ENCODE measurements at regions not wholly inside any gene's neighbourhood (a gene's known extent, or its start where the extent isn't known, plus 50 kb on each side); places are given as distances from the start of the nearest gene placed in this dataset.

GRCh38 chr3:159757341-159758060 lies 231.1 kb upstream of the IL12A start:
- ChIA-PET POLR2A (ENCODE audit: partially characterized antibody) (no interaction called here), CTCF (ENCODE audit: partially characterized antibody) (no interaction called here)
- Histone ChIP-seq H3K27ac (ENCODE audit: low read depth, low read length) (no peak overlapping the region), H3K27me3 (ENCODE audit: insufficient read depth, low read length) (no peaks in the 10 kb centered on the region), H3K36me3 (ENCODE audit: insufficient read depth, low read length) (no peaks in the 10 kb centered on the region), H3K4me1 (ENCODE audit: insufficient read depth, low read length) (no peaks in the 10 kb centered on the region), H3K9me3 (ENCODE audit: control insufficient read depth in 1 of 2, low read length in 2 of 2) (no peaks in the 10 kb centered on the region), H3K4me3 (ENCODE audit: low read length in 2 of 2) (no peak overlapping the region)
- intact Hi-C loops (cut with micrococcal nuclease) = no loop called here
- Mint-ChIP-seq H3K4me1 (no peaks in the 10 kb centered on the region), H3K4me3 (no peak overlapping the region), H3K36me3 (no peaks in the 10 kb centered on the region), H3K27ac (no peak overlapping the region), H3K27me3 (peaks cover 13 to 14% of the 10 kb centered on the region in 2 donors), H3K9me3 (peaks cover 0 to 16% (median 7%) of the 10 kb centered on the region in 8 donors)
- no peak for DNase-seq

- POLR2A ChIA-PET (ENCODE audit: partially characterized antibody) = no interaction called here
- DNase-seq = no peak
- Histone ChIP-seq H3K36me3 (ENCODE audit: insufficient read depth, low read length) (no peaks in the 10 kb centered on the region), H3K4me3 (ENCODE audit: low read length in 2 of 2) (no peak overlapping the region), H3K27me3 (ENCODE audit: insufficient read depth, low read length) (no peaks in the 10 kb centered on the region), H3K9me3 (ENCODE audit: control insufficient read depth in 1 of 2, low read length in 2 of 2) (no peaks in the 10 kb centered on the region), H3K4me1 (ENCODE audit: insufficient read depth, low read length) (no peaks in the 10 kb centered on the region), H3K27ac (ENCODE audit: low read depth, low read length) (no peak overlapping the region)
- Mint-ChIP-seq H3K27ac (no peak overlapping the region), H3K4me3 (no peak overlapping the region), H3K4me1 (peaks cover 2 to 12% (median 6%) of the 10 kb centered on the region in 4 donors), H3K27me3 (peaks cover 18 to 20% of the 10 kb centered on the region in 2 donors), H3K36me3 (no peaks in the 10 kb centered on the region), H3K9me3 (peaks cover 0 to 8% (median 4%) of the 10 kb centered on the region in 8 donors)
- CTCF ChIA-PET (ENCODE audit: partially characterized antibody) = no interaction called here
- intact Hi-C loops (cut with micrococcal nuclease) = no loop called here
Observed at GRCh38 chr3:159760046-159760445, 228.6 kb upstream of the IL12A start.

- H3K27me3 Mint-ChIP-seq = peaks cover 31% of the 10 kb centered on the region in 2 donors
- CTCF ChIA-PET (ENCODE audit: partially characterized antibody) = no interaction called here
Observed at GRCh38 chr3:159761369-159761768, 227.3 kb upstream of the IL12A start.

GRCh38 chr3:159761848-159762635 lies 226.6 kb upstream of the IL12A start:
- CTCF ChIA-PET (ENCODE audit: partially characterized antibody) = no interaction called here
- no peaks in the 10 kb centered on the region for H3K4me1 ChIP-seq (ENCODE audit: insufficient read depth, low read length)
- POLR2A ChIA-PET (ENCODE audit: partially characterized antibody) = no interaction called here
- no peaks in the 10 kb centered on the region for H3K36me3 ChIP-seq (ENCODE audit: insufficient read depth, low read length)
- Mint-ChIP-seq H3K36me3 (no peaks in the 10 kb centered on the region), H3K4me1 (peaks cover 7 to 22% (median 15%) of the 10 kb centered on the region in 4 donors), H3K9me3 (peaks cover 0 to 2% (median 0%) of the 10 kb centered on the region in 8 donors), H3K27me3 (peaks cover 33 to 36% of the 10 kb centered on the region in 2 donors), H3K27ac (no peak overlapping the region), H3K4me3 (peak overlapping the region in 2 of 8 donors; percentile 8 to 40)
- H3K4me3 ChIP-seq (ENCODE audit: low read length in 2 of 2) = no peak overlapping the region
- H3K27ac ChIP-seq (ENCODE audit: low read depth, low read length) = no peak overlapping the region
- peaks cover 11% of the 10 kb centered on the region for H3K27me3 ChIP-seq (ENCODE audit: insufficient read depth, low read length)
- no peaks in the 10 kb centered on the region for H3K9me3 ChIP-seq (ENCODE audit: control insufficient read depth in 1 of 2, low read length in 2 of 2)
- intact Hi-C loops (cut with micrococcal nuclease) = no loop called here
- DNase-seq = no peak

More at GRCh38 chr3:159761369-159761768, 227.3 kb upstream of the IL12A start:
- POLR2A ChIA-PET (ENCODE audit: partially characterized antibody) = no interaction called here
- Histone ChIP-seq H3K9me3 (ENCODE audit: control insufficient read depth in 1 of 2, low read length in 2 of 2) (no peaks in the 10 kb centered on the region), H3K36me3 (ENCODE audit: insufficient read depth, low read length) (no peaks in the 10 kb centered on the region), H3K27me3 (ENCODE audit: insufficient read depth, low read length) (peaks cover 6% of the 10 kb centered on the region), H3K4me3 (ENCODE audit: low read length in 2 of 2) (no peak overlapping the region), H3K27ac (ENCODE audit: low read depth, low read length) (no peak overlapping the region), H3K4me1 (ENCODE audit: insufficient read depth, low read length) (no peaks in the 10 kb centered on the region)
- Mint-ChIP-seq H3K4me1 (peaks cover 7 to 22% (median 15%) of the 10 kb centered on the region in 4 donors), H3K4me3 (no peak overlapping the region), H3K27ac (no peak overlapping the region), H3K36me3 (no peaks in the 10 kb centered on the region), H3K9me3 (peaks cover 0 to 6% (median under 1%) of the 10 kb centered on the region in 8 donors)
- intact Hi-C loops (cut with micrococcal nuclease) = no loop called here
- no peak for DNase-seq

GRCh38 chr3:159763011-159763601 lies 225.5 kb upstream of the IL12A start:
- H3K27ac Mint-ChIP-seq = no peak overlapping the region
- POLR2A ChIA-PET (ENCODE audit: partially characterized antibody) = no interaction called here
- H3K4me3 ChIP-seq (ENCODE audit: low read length in 2 of 2) = peak overlapping the region in 1 of 2 donors; percentile 18

GRCh38 chr3:159763602-159764489 lies 224.8 kb upstream of the IL12A start:
- peaks cover 13% of the 10 kb centered on the region for H3K27me3 ChIP-seq (ENCODE audit: insufficient read depth, low read length)
- no peak overlapping the region for H3K27ac Mint-ChIP-seq
- ChIA-PET CTCF (ENCODE audit: partially characterized antibody) (no interaction called here), POLR2A (ENCODE audit: partially characterized antibody) (no interaction called here)
- H3K4me1 ChIP-seq (ENCODE audit: insufficient read depth, low read length) = no peaks in the 10 kb centered on the region
- no peaks in the 10 kb centered on the region for H3K9me3 Mint-ChIP-seq
- H3K4me1 Mint-ChIP-seq = peaks cover 7 to 22% (median 15%) of the 10 kb centered on the region in 4 donors
- no peaks in the 10 kb centered on the region for H3K9me3 ChIP-seq (ENCODE audit: control insufficient read depth in 1 of 2, low read length in 2 of 2)
- no peak for DNase-seq
- H3K4me3 ChIP-seq (ENCODE audit: low read length in 2 of 2) = peak overlapping the region in 1 of 2 donors; percentile 18
- no peaks in the 10 kb centered on the region for H3K36me3 ChIP-seq (ENCODE audit: insufficient read depth, low read length)
- H3K27ac ChIP-seq (ENCODE audit: low read depth, low read length) = no peak overlapping the region
- H3K36me3 Mint-ChIP-seq = no peaks in the 10 kb centered on the region
- H3K4me3 Mint-ChIP-seq = peak overlapping the region; percentile 38 to 81 (median 52)
- intact Hi-C loops (cut with micrococcal nuclease) = no loop called here
- H3K27me3 Mint-ChIP-seq = peaks cover 40 to 47% of the 10 kb centered on the region in 2 donors

More at GRCh38 chr3:159763011-159763601, 225.5 kb upstream of the IL12A start:
- Mint-ChIP-seq H3K4me1 (peaks cover 7 to 22% (median 15%) of the 10 kb centered on the region in 4 donors), H3K4me3 (peak overlapping the region; percentile 54 to 81 (median 73)), H3K9me3 (no peaks in the 10 kb centered on the region), H3K36me3 (no peaks in the 10 kb centered on the region), H3K27me3 (peaks cover 37 to 43% of the 10 kb centered on the region in 2 donors)
- Histone ChIP-seq H3K4me1 (ENCODE audit: insufficient read depth, low read length) (no peaks in the 10 kb centered on the region), H3K27me3 (ENCODE audit: insufficient read depth, low read length) (peaks cover 13% of the 10 kb centered on the region), H3K9me3 (ENCODE audit: control insufficient read depth in 1 of 2, low read length in 2 of 2) (no peaks in the 10 kb centered on the region), H3K27ac (ENCODE audit: low read depth, low read length) (no peak overlapping the region), H3K36me3 (ENCODE audit: insufficient read depth, low read length) (no peaks in the 10 kb centered on the region)
- intact Hi-C loops (cut with micrococcal nuclease) = no loop called here
- CTCF ChIA-PET (ENCODE audit: partially characterized antibody) = no interaction called here
- DNase-seq = peak in 1 of 5 donors; percentile 14

Measured in CD4-positive, alpha-beta memory T cell (primary cell).